Thoracic aorta (tissue), 2 donors: ENCODE measurements at regions not wholly inside any gene's neighbourhood (a gene's known extent, or its start where the extent isn't known, plus 50 kb on each side); places are given as distances from the start of the nearest gene placed in this dataset.

ENCODE experiments used
- ATAC-seq: fragments of 150-250 bp; one replicate; pipeline ENCODE4 v1.8.0; 2017; ENCODE audit warnings: low read depth; ENCODE audit not compliant: insufficient number of reproducible peaks, low FRiP score
- DNase-seq: peaks from one replicate; pipeline ENCODE4 v3.0.0-alpha.2; 2020; ENCODE audit warnings: low spot score
- H3K27ac ChIP-seq, 2 donors: fragments of 200-600 bp; sonication (generic); 1 replicate in 1 of 2; 2 replicates in 1 of 2; pipeline ENCODE4 v1.5.1; 2016; ENCODE audit warnings: mild to moderate bottlenecking in 2 of 2, moderate library complexity in 2 of 2
- H3K27me3 ChIP-seq: fragments of 200-600 bp; sonication (generic); replicated peaks from 2 replicates; pipeline ENCODE4 v1.6.0; 2016; ENCODE audit warnings: mild to moderate bottlenecking; ENCODE audit not compliant: insufficient read depth
- H3K36me3 ChIP-seq: fragments of 200-600 bp; sonication (generic); one replicate; pipeline ENCODE4 v1.5.1; 2016
- H3K4me1 ChIP-seq, 2 donors: fragments of 200-600 bp; sonication (generic); 1 replicate in 1 of 2; 2 replicates in 1 of 2; pipeline versions ENCODE4 v1.5.1 to v1.6.0; 2016; ENCODE audit warnings: low read depth in 2 of 2, mild to moderate bottlenecking in 1 of 2; ENCODE audit not compliant: control insufficient read depth in 1 of 2
- H3K4me3 ChIP-seq: fragments of 200-600 bp; sonication (generic); 2 replicates; pipeline ENCODE4 v1.5.1; 2016; ENCODE audit warnings: mild to moderate bottlenecking
- H3K9me3 ChIP-seq: fragments of 200-600 bp; sonication (generic); 2 replicates; pipeline ENCODE4 v1.5.1; 2016
- TF ChIP-seq, protein P1 (sequence below): fragments of 200-600 bp; sonication (generic); IDR thresholded peaks from one replicate; pipeline ENCODE4 v1.5.1; 2019; ENCODE audit warnings: antibody characterized with exemption

- no peak for DNase-seq
- Histone ChIP-seq H3K4me1 (peaks cover 15 to 19% of the 10 kb centered on the region in 2 donors), H3K9me3 (no peaks in the 10 kb centered on the region), H3K4me3 (no peak overlapping the region), H3K36me3 (no peaks in the 10 kb centered on the region), H3K27ac (no peak overlapping the region), H3K27me3 (no peaks in the 10 kb centered on the region)
- ATAC-seq: no peak
- TF ChIP-seq, protein P1, sequence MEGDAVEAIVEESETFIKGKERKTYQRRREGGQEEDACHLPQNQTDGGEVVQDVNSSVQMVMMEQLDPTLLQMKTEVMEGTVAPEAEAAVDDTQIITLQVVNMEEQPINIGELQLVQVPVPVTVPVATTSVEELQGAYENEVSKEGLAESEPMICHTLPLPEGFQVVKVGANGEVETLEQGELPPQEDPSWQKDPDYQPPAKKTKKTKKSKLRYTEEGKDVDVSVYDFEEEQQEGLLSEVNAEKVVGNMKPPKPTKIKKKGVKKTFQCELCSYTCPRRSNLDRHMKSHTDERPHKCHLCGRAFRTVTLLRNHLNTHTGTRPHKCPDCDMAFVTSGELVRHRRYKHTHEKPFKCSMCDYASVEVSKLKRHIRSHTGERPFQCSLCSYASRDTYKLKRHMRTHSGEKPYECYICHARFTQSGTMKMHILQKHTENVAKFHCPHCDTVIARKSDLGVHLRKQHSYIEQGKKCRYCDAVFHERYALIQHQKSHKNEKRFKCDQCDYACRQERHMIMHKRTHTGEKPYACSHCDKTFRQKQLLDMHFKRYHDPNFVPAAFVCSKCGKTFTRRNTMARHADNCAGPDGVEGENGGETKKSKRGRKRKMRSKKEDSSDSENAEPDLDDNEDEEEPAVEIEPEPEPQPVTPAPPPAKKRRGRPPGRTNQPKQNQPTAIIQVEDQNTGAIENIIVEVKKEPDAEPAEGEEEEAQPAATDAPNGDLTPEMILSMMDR: no peak
These were observed 145.5 kb downstream of the DLEU7 start for GRCh38 chr13:50697746-50698539.

GRCh38 chr13:50699874-50700663 lies 143.4 kb downstream of the DLEU7 start:
- Histone ChIP-seq H3K4me1 (peaks cover 4 to 5% of the 10 kb centered on the region in 2 donors), H3K27ac (no peak overlapping the region), H3K4me3 (no peak overlapping the region), H3K27me3 (no peaks in the 10 kb centered on the region), H3K9me3 (no peaks in the 10 kb centered on the region), H3K36me3 (no peaks in the 10 kb centered on the region)
- TF ChIP-seq, protein P1: no peak
- no peak for ATAC-seq
- no peak for DNase-seq

- TF ChIP-seq, protein P1: no peak
- Histone ChIP-seq H3K9me3 (no peaks in the 10 kb centered on the region), H3K27ac (no peak overlapping the region), H3K36me3 (no peaks in the 10 kb centered on the region), H3K4me3 (no peak overlapping the region), H3K4me1 (peaks cover 4 to 5% of the 10 kb centered on the region in 2 donors), H3K27me3 (no peaks in the 10 kb centered on the region)
- DNase-seq (no peak), ATAC-seq (no peak)
These were observed 142.7 kb downstream of the DLEU7 start for GRCh38 chr13:50700664-50701305.

GRCh38 chr13:50701469-50701868 lies 142.0 kb downstream of the DLEU7 start:
- Histone ChIP-seq H3K36me3 (no peaks in the 10 kb centered on the region), H3K4me1 (peaks cover 4 to 5% of the 10 kb centered on the region in 2 donors), H3K27ac (no peak overlapping the region), H3K27me3 (no peaks in the 10 kb centered on the region), H3K4me3 (no peak overlapping the region), H3K9me3 (no peaks in the 10 kb centered on the region)
- no peak for DNase-seq
- TF ChIP-seq, protein P1: no peak
- ATAC-seq: no peak

GRCh38 chr13:50706505-50706904 lies 137.0 kb downstream of the DLEU7 start:
- TF ChIP-seq, protein P1: no peak
- no peaks in the 10 kb centered on the region for H3K9me3 ChIP-seq
- H3K36me3 ChIP-seq: no peaks in the 10 kb centered on the region
- no peak for ATAC-seq
- no peaks in the 10 kb centered on the region for H3K27me3 ChIP-seq
- no peak overlapping the region for H3K4me3 ChIP-seq
- no peak for DNase-seq
- H3K27ac ChIP-seq: no peak overlapping the region
- no peaks in the 10 kb centered on the region for H3K4me1 ChIP-seq
